ENCODE measurements at regions not wholly inside any gene's neighbourhood (a gene's known extent, or its start where the extent isn't known, plus 50 kb on each side); places are given as distances from the start of the nearest gene placed in this dataset.
"Not testable (repeated sequence)": the region's sequence is repeated elsewhere in the genome, so short reads cannot be mapped to it uniquely, and the experiment has no call there.

DNA sequence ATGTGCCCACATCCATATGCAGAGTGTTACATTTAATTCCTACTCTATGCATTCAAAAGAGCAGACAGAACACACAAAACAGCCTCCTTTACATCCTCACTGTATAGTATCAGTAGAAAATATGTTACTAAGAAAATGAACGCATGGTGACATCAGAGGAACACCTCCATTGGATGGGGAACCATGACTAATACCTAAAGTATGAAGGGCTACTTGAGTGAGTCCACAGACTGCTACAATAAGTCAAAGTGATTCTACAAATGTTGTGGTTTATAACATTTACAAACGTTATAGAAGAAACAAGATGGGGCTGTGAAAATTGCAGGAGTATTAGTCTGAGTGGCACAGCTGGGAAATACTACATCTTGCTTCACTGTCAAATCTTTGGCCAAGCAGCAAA lies 1830.9 kb upstream of the PIK3C3 start:
- H3K36me3 ChIP-seq (ENCODE audit: control insufficient read depth, insufficient read depth, low read length) = no peaks in the 10 kb centered on the region
- FAIRE-seq (no peak), DNase-seq (ENCODE audit: low read depth) (peak; percentile 69)
- no peak overlapping the region for H3K4me3 ChIP-seq (ENCODE audit: low read depth, low read length)
- TF ChIP-seq, protein P1, sequence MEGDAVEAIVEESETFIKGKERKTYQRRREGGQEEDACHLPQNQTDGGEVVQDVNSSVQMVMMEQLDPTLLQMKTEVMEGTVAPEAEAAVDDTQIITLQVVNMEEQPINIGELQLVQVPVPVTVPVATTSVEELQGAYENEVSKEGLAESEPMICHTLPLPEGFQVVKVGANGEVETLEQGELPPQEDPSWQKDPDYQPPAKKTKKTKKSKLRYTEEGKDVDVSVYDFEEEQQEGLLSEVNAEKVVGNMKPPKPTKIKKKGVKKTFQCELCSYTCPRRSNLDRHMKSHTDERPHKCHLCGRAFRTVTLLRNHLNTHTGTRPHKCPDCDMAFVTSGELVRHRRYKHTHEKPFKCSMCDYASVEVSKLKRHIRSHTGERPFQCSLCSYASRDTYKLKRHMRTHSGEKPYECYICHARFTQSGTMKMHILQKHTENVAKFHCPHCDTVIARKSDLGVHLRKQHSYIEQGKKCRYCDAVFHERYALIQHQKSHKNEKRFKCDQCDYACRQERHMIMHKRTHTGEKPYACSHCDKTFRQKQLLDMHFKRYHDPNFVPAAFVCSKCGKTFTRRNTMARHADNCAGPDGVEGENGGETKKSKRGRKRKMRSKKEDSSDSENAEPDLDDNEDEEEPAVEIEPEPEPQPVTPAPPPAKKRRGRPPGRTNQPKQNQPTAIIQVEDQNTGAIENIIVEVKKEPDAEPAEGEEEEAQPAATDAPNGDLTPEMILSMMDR (IDR thresholded peaks at IDR 0.05; ENCODE audit: insufficient read depth, low read length, severe bottlenecking) = no peak
- H3K27me3 ChIP-seq (ENCODE audit: control insufficient read depth, insufficient read depth, low read length) = no peaks in the 10 kb centered on the region

DNA sequence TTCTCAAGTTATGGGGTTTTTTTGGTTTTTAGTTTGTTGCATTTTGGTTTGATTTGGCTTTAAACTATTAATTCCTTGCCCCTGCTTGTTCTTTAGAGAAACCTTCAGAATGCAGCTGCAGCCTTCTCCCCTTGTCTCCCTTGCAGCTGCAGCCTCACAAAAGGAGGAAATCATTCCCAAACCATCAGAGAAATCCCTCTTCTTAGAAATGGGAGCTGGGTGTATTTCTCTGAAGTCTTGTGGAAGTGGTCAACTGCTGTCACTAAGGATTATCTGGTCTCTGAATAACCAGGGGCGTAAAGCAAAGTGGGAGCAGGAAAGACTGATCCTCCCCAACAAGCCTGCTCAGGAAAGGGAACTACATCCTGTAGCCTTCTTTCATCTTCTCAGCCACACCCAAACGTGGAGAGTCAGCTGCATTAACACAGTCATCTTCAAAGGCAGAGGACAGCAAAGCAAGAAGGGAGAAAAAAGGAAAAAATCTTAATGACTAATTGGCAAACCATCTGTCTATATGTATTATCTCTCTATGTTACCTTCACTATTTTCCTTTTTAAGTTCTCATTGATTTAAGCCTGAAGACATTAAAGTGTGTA lies 1834.1 kb upstream of the PIK3C3 start:
- DNase-seq (ENCODE audit: low read depth) (peak; percentile 29), FAIRE-seq (peak; percentile 62)
- no peaks in the 10 kb centered on the region for H3K27me3 ChIP-seq (ENCODE audit: control insufficient read depth, insufficient read depth, low read length)
- H3K4me3 ChIP-seq (ENCODE audit: low read depth, low read length) = no peak overlapping the region
- no peaks in the 10 kb centered on the region for H3K36me3 ChIP-seq (ENCODE audit: control insufficient read depth, insufficient read depth, low read length)
- TF ChIP-seq, protein P1 (IDR thresholded peaks at IDR 0.05; ENCODE audit: insufficient read depth, low read length, severe bottlenecking) = no peak

DNA sequence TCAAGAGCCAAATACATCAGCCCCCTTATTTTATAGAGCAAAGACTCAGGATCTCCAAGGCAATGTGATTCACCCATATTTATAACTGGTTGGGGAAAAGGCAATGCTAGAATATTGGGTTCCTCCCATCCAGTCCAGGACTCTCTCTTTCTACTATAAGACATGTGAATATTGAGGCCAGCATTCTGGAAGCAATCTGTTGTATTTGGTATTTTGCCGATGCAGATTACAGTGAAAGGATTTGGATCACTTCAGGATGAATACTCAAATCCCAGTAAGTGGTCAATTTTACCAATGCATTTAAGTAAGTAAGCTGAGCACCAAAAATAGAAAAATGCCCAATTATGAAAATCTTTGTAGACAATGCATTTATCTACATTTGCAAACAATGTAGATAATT lies 1834.7 kb upstream of the PIK3C3 start:
- H3K27me3 ChIP-seq (ENCODE audit: control insufficient read depth, insufficient read depth, low read length) = no peaks in the 10 kb centered on the region
- TF ChIP-seq, protein P1 (IDR thresholded peaks at IDR 0.05; ENCODE audit: insufficient read depth, low read length, severe bottlenecking) = no peak
- no peak for FAIRE-seq
- H3K36me3 ChIP-seq (ENCODE audit: control insufficient read depth, insufficient read depth, low read length) = no peaks in the 10 kb centered on the region
- DNase-seq (ENCODE audit: low read depth) = no peak
- no peak overlapping the region for H3K4me3 ChIP-seq (ENCODE audit: low read depth, low read length)

DNA sequence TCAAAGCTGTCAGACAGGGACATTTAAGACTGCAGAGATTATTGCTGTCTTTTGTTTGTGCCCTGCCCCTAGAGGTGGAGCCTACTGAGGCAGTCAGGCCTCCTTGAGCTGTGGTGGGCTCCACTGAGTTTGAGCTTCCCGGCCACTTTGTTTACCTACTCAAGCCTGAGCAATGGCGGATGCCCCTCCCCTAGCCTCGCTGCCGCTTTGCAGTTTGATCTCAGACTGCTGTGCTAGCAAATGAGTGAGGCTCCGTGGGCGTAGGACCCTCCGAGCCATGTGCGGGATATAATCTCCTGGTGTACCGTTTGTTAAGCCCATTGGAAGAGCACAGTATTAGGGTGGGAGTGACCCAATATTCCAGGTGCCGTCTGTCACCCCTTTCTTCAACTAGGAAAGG lies 1835.5 kb upstream of the PIK3C3 start:
- not testable (repeated sequence) for H3K4me3 ChIP-seq (ENCODE audit: low read depth, low read length); H3K27me3 ChIP-seq (ENCODE audit: control insufficient read depth, insufficient read depth, low read length); DNase-seq (ENCODE audit: low read depth); H3K36me3 ChIP-seq (ENCODE audit: control insufficient read depth, insufficient read depth, low read length); FAIRE-seq

DNA sequence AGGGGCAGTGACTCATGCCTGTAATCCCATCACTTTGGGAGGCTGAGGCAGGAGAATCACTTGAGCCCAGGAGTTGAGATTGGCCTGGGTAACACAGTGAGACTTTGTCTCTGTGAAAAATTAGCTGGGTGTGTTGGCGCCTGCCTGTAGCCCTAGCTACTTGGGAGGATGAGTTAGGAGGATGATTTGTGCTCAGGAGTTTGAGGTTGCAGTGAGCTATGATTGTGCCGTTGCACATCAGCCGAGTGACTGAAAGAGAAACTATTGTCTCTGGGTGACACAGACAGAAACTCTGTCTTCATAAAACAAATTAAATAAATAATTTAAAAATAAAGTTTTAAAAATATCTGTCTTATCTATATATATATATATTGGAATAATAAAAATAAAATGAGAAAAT lies 1844.6 kb upstream of the PIK3C3 start:
- DNase-seq (ENCODE audit: low read depth) (no peak), FAIRE-seq (no peak)
- TF ChIP-seq, protein P1 (IDR thresholded peaks at IDR 0.05; ENCODE audit: insufficient read depth, low read length, severe bottlenecking) = no peak

DNA sequence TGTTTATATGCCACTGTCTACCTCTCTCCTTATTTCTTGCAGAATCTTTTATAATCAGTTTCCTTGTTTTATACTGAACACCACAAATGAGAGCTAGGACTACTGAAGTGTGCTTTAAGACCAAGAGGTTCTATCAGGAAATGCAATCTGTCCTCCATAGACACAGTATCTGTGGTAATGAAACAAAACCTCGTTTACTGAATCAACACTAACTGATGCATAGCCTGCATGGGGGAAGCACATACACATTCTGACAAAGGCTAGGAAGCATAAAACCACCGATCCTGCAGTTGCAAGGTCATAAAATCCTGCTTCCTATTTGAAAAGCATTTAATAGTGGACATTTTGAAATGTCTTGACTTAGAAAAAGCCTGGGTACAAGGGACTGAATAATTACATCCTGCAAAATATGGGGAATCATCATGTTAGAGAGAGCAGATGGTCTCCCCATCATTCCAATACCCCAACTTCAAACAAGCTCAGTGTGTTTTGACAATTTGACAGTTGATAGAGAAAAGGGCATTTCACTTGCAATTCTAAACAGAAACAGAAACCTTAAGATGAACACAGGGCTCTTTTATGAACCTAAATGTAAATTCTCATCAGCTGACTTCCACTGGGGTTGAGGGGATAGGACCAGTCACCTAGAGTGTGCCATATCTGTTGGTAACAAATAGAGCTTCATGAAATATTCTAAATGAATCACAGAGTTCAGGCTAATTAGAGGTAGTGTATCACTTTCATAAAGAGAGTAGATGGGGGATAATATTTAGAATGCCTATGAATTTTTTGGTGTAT lies 1845.6 kb upstream of the PIK3C3 start:
- no peak for DNase-seq (ENCODE audit: low read depth)
- no peaks in the 10 kb centered on the region for H3K27me3 ChIP-seq (ENCODE audit: control insufficient read depth, insufficient read depth, low read length)
- TF ChIP-seq, protein P1 (IDR thresholded peaks at IDR 0.05; ENCODE audit: insufficient read depth, low read length, severe bottlenecking) = no peak
- no peak for FAIRE-seq
- H3K36me3 ChIP-seq (ENCODE audit: control insufficient read depth, insufficient read depth, low read length) = no peaks in the 10 kb centered on the region
- no peak overlapping the region for H3K4me3 ChIP-seq (ENCODE audit: low read depth, low read length)

More for the DNA sequence above, 1844.6 kb upstream of the PIK3C3 start:
- no peak overlapping the region for H3K4me3 ChIP-seq (ENCODE audit: low read depth, low read length)
- no peaks in the 10 kb centered on the region for H3K27me3 ChIP-seq (ENCODE audit: control insufficient read depth, insufficient read depth, low read length)
- H3K36me3 ChIP-seq (ENCODE audit: control insufficient read depth, insufficient read depth, low read length) = no peaks in the 10 kb centered on the region

All from bronchial epithelial cell (primary cell).